ENCODE measurements at regions not wholly inside any gene's neighbourhood (a gene's known extent, or its start where the extent isn't known, plus 50 kb on each side); places are given as distances from the start of the nearest gene placed in this dataset.

GRCh38 chr6:91895599-91896285 lies 1308.9 kb upstream of the MAP3K7 start (continued):
- TF ChIP-seq CHD7 (IDR thresholded peaks at IDR 0.05; ENCODE audit: insufficient replicate concordance, low read length) (no peak), CREB1 (IDR thresholded peaks at IDR 0.05) (no peak), RBBP5 (IDR thresholded peaks at IDR 0.05; ENCODE audit: borderline replicate concordance, low read depth, low read length) (no peak), TAF1 (IDR thresholded peaks at IDR 0.05; ENCODE audit: low read depth, low read length) (no peak), GTF2F1 (IDR thresholded peaks at IDR 0.05; ENCODE audit: borderline replicate concordance, low read depth, low read length) (no peak), HDAC2 (IDR thresholded peaks at IDR 0.05; ENCODE audit: borderline replicate concordance in 1 of 2, low read depth in 2 of 2, low read length in 2 of 2) (no peak), SUZ12 (IDR thresholded peaks at IDR 0.05; ENCODE audit: low read length) (no peak), BRCA1 (IDR thresholded peaks at IDR 0.05; ENCODE audit: low read depth, low read length) (no peak), POLR2AphosphoS5 (IDR thresholded peaks at IDR 0.05; ENCODE audit: low read depth, low read length) (no peak)
- TF ChIP-seq, protein P1, sequence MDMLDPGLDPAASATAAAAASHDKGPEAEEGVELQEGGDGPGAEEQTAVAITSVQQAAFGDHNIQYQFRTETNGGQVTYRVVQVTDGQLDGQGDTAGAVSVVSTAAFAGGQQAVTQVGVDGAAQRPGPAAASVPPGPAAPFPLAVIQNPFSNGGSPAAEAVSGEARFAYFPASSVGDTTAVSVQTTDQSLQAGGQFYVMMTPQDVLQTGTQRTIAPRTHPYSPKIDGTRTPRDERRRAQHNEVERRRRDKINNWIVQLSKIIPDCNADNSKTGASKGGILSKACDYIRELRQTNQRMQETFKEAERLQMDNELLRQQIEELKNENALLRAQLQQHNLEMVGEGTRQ (IDR thresholded peaks at IDR 0.05; ENCODE audit: low read length), result no peak

Data from H1 (cell line).